GM12892 (cell line): ENCODE measurements at regions not wholly inside any gene's neighbourhood (a gene's known extent, or its start where the extent isn't known, plus 50 kb on each side); places are given as distances from the start of the nearest gene placed in this dataset.

ENCODE experiments used
- DNase-seq: peaks from one replicate; pipeline ENCODE4 v3.0.0; 2011; ENCODE audit not compliant: insufficient read length
- FAIRE-seq: peaks from 2 replicates; lab custom pipeline; 2011; peaks lifted over from hg19 to GRCh38; lab: Jason Lieb, UNC
- POLR2A ChIP-seq: IDR thresholded peaks from 2 replicates; pipeline ENCODE4 v1.6.1; 2011; ENCODE audit warnings: low read depth, low read length, control low read depth
- POLR2AphosphoS5 ChIP-seq: IDR thresholded peaks from 2 replicates; pipeline ENCODE4 v1.6.1; 2011; ENCODE audit warnings: low read depth, low read length, control low read depth
- TAF1 ChIP-seq: IDR thresholded peaks from 2 replicates; pipeline ENCODE4 v1.6.1; 2011; ENCODE audit warnings: low read depth, mild to moderate bottlenecking, control low read depth, low read length, borderline replicate concordance

DNA sequence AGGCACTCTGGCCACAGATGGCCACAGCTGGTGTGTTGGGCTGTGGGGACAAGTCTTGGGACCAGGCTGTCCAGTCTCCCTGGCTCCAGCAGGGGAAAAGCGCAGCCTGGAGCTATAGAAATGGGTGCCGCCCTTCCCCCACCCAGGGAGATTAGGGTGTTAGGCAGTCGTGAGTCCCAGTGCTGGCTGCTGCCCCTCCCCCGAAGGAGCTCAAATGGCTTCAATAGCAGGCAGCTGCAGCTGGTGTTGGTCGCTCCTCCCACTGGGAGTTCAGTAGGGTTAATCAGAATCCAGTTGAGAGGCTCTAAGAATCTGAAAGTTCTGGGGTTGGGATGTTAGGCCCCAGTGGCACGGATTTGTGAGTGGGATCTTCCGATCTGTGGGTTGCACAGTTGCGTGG lies 595.6 kb upstream of the PKN2 start:
- FAIRE-seq (no peak), DNase-seq (no peak)
- TF ChIP-seq POLR2AphosphoS5 (no peak), POLR2A (no peak), TAF1 (no peak)

GRCh38 chr1:88089961-88090360 lies 594.1 kb upstream of the PKN2 start:
- FAIRE-seq (no peak), DNase-seq (no peak)
- TF ChIP-seq POLR2AphosphoS5: no peak
- no peak for TF ChIP-seq TAF1
- no peak for TF ChIP-seq POLR2A

DNA sequence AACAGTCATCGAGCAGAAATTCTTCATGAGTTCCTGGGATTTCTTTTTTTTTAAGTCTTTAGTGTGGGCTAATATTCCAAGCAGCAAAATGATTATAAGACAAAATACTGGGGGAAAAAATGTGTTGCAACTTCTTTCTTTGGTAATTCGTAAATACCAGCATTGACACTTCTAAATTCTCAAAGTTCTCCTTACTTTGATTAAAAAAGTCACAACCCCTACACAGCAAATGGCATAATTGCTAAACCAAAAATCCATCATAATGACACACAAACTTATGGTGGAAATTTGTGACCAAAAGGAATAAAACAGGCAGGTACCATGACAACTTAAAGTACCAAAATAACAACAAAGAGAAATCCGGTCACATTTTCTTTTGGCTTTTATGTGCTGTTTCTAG lies 585.2 kb upstream of the PKN2 start:
- TF ChIP-seq TAF1 (no peak), POLR2A (no peak), POLR2AphosphoS5 (no peak)

GRCh38 chr1:88101041-88101440 lies 583.0 kb upstream of the PKN2 start:
- no peak for TF ChIP-seq TAF1
- no peak for TF ChIP-seq POLR2AphosphoS5
- no peak for TF ChIP-seq POLR2A
- FAIRE-seq: no peak
- DNase-seq: no peak

More for the DNA sequence above, 585.2 kb upstream of the PKN2 start:
- DNase-seq (no peak), FAIRE-seq (no peak)

GRCh38 chr1:88104236-88104635 lies 579.8 kb upstream of the PKN2 start:
- TF ChIP-seq POLR2A (no peak), POLR2AphosphoS5 (no peak), TAF1 (no peak)
- DNase-seq (no peak), FAIRE-seq (no peak)

GRCh38 chr1:88104886-88105285 lies 579.2 kb upstream of the PKN2 start:
- DNase-seq (no peak), FAIRE-seq (no peak)
- TF ChIP-seq TAF1: no peak
- no peak for TF ChIP-seq POLR2AphosphoS5
- TF ChIP-seq POLR2A: no peak

DNA sequence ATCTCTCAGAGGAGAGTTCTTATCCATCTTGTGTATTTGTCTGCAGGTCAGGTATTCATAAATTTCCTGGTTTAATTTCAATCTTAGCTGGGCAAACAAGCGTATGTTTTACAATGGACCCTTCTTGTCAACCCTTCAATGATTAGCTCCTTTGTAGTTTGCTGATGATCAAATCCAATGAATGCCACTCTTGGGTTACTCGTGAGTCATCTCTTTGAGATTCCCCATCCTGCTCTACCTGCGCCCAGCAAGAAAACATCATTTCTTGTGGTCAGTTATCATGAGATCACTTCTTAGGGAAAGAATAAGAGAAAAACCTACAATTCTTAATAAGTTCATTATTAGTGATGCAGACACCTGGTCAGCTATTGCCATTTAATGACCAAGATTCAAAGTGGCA lies 572.3 kb upstream of the PKN2 start:
- no peak for TF ChIP-seq TAF1
- no peak for TF ChIP-seq POLR2A
- no peak for TF ChIP-seq POLR2AphosphoS5
- FAIRE-seq (no peak), DNase-seq (no peak)

DNA sequence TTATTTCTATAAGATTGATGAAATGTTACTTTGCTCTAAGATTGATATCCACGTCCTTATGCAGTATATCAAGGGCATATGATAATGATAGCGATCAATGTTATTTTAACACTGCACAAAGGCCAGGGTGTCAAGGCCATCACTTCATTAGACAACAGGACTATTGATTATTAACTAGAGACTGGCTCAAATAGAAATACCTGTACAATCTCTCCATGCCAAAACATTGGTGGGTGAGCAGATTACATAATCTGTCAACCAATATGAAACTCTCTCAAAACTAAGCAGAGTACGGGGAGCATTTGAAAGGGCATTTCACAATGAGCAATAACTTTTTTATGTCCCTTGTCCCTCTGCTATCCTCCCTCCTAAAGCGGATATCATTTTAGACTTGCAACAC lies 566.5 kb upstream of the PKN2 start:
- TF ChIP-seq TAF1 (no peak), POLR2AphosphoS5 (no peak), POLR2A (no peak)
- DNase-seq: no peak
- FAIRE-seq: no peak

GRCh38 chr1:88118176-88118845 lies 565.8 kb upstream of the PKN2 start:
- no peak for DNase-seq
- no peak for TF ChIP-seq TAF1
- no peak for TF ChIP-seq POLR2AphosphoS5
- TF ChIP-seq POLR2A: no peak
- FAIRE-seq: no peak

- FAIRE-seq (no peak), DNase-seq (no peak)
- TF ChIP-seq POLR2AphosphoS5: no peak
- TF ChIP-seq TAF1: no peak
- TF ChIP-seq POLR2A: no peak
These were observed 559.5 kb upstream of the PKN2 start for GRCh38 chr1:88124614-88125013.

DNA sequence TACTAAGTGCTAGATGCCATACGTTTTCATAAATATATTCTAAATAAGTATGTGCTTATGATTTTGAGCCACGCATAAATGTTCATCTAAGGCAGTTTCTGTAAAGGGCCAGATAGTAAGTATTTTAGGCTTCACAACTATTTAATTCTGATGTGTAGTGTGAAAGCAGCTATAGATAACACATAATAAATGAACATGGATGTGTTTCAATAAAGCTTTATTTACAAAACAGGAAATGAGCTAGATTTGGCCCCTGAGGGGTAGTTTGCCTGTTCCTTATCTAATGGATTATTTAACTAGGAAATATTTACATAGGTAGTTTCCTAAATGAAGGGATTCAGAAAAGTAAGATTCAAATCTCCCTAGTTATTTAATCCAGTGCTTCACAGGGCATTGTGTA lies 557.6 kb upstream of the PKN2 start:
- no peak for FAIRE-seq

GRCh38 chr1:88133991-88134390 lies 550.1 kb upstream of the PKN2 start:
- no peak for FAIRE-seq
- no peak for DNase-seq
- TF ChIP-seq POLR2A: no peak
- TF ChIP-seq TAF1: no peak
- no peak for TF ChIP-seq POLR2AphosphoS5

More for the DNA sequence above, 557.6 kb upstream of the PKN2 start:
- TF ChIP-seq TAF1 (no peak), POLR2AphosphoS5 (no peak), POLR2A (no peak)
- DNase-seq: no peak
